HG02623 (cell line): ENCODE measurements at regions not wholly inside any gene's neighbourhood (a gene's known extent, or its start where the extent isn't known, plus 50 kb on each side); places are given as distances from the start of the nearest gene placed in this dataset.

ENCODE experiments used
- ATAC-seq: cut with Tn5 transposase; IDR thresholded peaks from one replicate; pipeline ENCODE4 v1.9.1; 2021; ENCODE audit warnings: moderate library complexity; ENCODE audit not compliant: unreplicated experiment

- no peak for ATAC-seq
Observed at GRCh38 chr2:220246386-220246785, 619.0 kb downstream of the SLC4A3 start.

- ATAC-seq, result no peak
Observed at GRCh38 chr2:220247588-220248350, 620.3 kb downstream of the SLC4A3 start.

DNA sequence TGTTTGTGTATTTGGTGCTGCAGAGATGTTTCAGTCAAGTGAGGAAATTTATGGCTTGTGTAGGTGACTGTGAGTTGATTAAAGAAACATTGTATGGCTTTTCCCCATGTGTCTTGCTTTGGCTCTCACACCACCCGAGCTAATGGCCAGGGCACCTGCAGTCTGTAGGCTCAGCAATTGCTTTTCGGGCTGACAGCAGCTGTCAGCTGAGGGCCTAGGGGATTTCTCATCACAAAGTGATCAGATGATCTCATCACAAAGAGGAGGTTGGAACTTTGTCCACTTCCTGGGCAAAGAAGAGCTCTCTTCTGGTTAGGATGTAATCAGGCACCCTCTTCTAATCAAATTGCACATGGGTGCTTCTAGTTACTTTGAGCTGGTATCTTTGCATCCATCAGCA is 632.2 kb downstream of the SLC4A3 start:
- ATAC-seq, result no peak

- no peak for ATAC-seq
Observed at GRCh38 chr2:220263300-220263699, 635.9 kb downstream of the SLC4A3 start.

- no peak for ATAC-seq
Observed at GRCh38 chr2:220269367-220269766, 641.9 kb downstream of the SLC4A3 start.

- ATAC-seq, result no peak
Observed at GRCh38 chr2:220270481-220271070, 643.1 kb downstream of the SLC4A3 start.

DNA sequence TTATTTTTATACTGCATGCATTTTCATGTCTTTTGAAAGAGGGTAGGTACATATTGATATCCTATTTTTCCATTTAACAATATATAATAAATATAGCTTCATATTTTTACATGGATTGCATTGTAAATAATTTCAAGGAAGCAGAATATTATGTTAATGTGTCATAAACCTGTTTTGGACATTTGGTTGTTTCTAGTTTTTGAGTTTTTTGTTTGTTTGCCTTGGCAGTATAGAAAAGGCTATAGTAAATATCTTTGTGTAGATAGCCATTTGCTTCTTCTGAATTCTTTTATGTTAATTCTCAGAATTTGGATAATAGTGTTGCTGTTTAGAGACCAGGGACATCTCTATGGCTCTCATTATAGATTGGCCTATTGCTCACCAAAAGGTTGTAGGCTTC is 645.2 kb downstream of the SLC4A3 start:
- ATAC-seq, result no peak

DNA sequence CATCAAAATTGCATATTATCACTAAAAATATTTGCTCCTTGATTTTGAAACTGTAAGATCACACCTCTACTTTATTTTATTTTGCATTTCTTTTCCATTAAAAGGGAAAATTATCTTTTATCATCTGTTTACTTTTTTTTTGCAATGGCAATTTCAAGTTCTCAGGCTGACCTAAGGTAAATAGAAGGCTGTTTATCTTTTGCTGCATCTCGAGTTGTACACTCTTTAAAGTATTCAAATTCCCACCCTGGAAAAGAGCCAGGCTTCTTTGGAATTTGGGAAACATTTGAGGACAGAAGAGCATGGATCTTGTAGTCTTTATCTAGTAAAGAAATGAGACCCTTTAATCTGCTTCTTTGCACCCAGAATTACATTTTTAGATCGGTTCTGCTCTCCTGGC is 645.7 kb downstream of the SLC4A3 start:
- no peak for ATAC-seq

DNA sequence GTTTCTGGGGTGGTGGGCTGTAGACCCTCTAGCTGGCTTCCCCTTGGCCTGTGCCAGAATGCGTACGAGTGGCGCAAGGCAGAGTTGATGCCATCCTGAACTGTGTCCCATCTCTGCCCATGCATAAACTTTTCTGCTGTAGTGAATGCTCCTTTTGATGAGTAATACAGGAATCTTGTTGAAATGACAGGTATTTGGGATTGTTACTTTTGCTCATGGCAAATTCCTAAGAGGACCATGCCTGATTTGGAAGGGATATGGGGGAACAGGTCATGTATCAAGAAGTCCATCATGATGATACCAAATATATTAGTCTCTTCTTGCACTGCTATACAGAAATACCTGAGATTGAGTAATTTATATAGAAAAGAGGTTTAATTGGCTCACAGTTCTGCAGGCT is 648.0 kb downstream of the SLC4A3 start:
- ATAC-seq, result no peak

- no peak for ATAC-seq
Observed at GRCh38 chr2:220276741-220277444, 649.5 kb downstream of the SLC4A3 start.

- ATAC-seq, result no peak
Observed at GRCh38 chr2:220277445-220277975, 650.1 kb downstream of the SLC4A3 start.

DNA sequence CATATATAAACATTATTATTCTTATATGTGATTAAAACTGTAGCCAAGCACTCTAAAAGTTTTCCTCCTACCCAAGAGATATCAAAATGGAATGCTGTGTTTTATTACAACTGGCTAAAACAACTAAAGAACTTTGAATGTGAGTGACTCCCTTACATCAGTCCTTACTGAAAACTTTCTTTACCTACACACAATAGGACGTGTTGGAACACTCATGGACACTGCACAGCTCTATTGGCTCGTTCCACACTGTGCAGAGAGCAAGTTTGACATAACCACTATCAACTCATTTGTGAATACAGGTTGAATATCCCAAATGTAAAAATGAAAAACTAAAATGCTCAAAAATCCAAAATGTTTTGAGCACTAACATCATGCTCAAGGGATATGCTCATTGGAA is 650.6 kb downstream of the SLC4A3 start:
- no peak for ATAC-seq

DNA sequence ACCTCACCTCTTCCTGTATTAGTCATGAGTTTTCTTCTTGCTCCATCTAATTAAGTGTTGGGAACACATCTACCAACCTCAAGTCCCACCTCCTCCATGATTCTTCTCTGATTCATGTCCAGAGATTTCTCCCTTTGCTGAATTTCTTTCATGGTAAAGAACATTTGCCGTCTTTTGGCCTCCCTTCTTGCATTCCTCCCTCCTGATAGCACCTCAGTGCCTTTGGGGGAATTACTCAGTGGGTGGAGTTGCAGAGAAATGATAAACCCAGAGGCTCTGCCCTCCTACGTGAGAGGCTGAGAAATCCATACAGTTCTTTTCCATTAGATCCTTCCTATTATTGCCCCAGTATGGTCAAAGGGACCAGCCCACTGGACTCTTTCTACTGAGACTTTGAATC is 651.9 kb downstream of the SLC4A3 start:
- ATAC-seq, result no peak

DNA sequence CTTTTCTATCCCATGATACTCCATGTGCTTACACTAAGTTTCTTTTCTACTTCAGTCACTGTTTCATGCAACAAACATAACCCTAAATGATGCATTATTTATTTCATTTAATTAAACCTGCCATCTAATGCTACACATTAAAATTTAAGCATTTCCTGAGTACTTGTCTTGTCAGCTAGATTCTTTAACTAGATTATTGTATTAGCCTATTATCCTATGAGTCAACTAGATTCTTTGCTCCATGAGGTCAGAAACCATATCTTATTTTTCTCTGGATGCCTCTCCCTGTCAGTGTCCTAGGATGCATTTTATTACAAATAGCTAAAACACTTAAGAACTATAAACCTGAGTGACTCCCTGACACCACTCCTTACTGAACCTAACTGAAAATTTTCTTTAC is 652.4 kb downstream of the SLC4A3 start:
- ATAC-seq, result no peak

DNA sequence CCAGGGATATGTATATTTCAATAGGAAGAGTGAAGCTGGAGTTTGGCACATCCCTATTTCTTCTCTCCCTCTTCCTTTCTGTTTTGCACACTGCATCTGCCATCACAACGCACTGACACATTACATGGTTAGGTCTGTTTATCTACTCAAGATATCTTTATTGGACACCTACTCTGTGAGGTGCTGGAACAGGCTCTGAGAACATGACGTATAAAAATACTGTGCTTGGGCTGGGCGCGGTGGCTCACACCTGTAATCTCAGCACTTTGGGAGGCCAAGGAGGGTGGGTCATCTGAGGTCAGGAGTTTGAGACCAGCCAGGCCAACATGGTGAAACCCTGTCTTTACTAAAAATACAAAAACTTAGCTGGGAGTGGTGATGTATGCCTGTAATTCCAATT is 653.3 kb downstream of the SLC4A3 start:
- ATAC-seq, result no peak

DNA sequence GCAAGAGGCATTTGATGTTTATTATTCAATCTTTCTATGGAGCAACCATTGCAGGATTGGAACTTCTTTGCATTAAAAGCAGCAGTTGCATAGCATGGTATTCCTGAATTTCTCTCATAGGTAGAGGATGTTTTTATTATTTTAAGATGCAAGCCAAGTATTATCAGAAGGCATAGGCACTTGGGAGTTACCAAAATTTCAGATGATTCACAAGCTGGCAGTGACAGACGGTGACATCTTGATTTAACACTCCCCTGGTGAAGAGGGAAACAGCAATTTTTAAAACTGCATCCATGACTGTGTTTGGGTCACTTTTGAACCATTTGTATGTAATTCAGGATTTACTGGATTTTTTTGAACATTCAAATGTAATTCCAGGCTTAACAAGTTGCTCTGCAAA is 654.3 kb downstream of the SLC4A3 start:
- ATAC-seq, result no peak

DNA sequence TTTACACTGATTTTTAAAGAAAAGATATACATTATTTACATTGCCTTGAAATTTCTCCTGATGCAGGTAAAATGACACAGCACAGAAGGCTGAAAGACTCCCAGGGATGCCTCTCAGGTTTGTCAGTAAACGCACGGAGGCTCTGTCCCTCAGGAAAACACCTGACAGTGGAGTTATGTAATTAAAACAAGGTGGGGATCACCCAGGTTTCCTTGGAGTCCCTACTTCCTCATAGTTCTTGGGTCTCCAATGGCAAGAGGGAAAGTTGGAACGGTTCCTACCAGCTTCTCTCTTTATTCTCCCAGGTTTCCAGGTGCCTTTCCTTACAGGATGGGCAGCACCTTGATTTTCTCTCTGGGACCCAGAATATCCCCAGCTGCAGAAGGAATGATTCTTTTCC is 654.8 kb downstream of the SLC4A3 start:
- no peak for ATAC-seq

- no peak for ATAC-seq
Observed at GRCh38 chr2:220293966-220294365, 666.5 kb downstream of the SLC4A3 start.

GRCh38 chr2:220296174-220296573 is 668.7 kb downstream of the SLC4A3 start:
- no peak for ATAC-seq

DNA sequence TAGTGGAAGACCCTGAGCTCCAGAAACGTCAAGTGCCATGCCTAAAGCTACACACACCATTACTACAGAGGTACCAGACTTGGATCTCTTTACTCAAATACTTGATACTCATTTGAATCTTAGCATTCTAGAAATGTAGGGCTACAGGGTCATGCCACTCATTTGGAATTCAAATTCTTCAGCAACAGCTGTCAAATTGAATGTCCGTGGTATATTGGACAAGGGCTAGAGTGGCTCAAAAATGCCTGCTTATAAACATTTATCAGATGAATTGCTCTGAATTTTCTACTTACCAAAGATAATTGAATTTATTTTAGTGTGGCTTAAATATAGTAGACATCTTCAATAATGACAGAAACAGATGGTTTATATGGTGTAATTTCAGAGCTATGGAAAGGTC is 669.7 kb downstream of the SLC4A3 start:
- ATAC-seq, result no peak

- no peak for ATAC-seq
Observed at GRCh38 chr2:220300806-220301205, 673.4 kb downstream of the SLC4A3 start.

DNA sequence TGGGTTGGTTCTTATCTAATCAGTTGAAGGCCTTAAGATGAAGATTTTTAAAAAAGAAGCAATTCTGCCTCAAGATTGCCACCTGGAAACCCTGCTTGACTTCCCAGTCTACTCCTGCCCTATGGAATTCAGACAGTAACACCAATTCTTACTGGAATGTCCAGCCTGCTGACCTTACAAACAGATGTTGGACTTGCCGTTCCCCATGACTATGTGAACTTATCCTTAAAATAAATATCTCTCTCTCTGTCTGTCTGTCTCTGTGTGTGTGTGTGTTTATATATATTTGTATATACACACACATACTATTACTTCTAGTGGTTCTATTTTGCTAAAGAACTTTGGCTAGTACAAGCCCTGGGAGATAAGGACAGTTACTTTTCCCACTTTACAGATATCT is 675.3 kb downstream of the SLC4A3 start:
- ATAC-seq, result no peak
